GM21390 (cell line): ENCODE measurements at regions not wholly inside any gene's neighbourhood (a gene's known extent, or its start where the extent isn't known, plus 50 kb on each side); places are given as distances from the start of the nearest gene placed in this dataset.

ENCODE experiments used
- ATAC-seq: cut with Tn5 transposase; IDR thresholded peaks from one replicate; pipeline ENCODE4 v1.9.1; 2021; ENCODE audit not compliant: unreplicated experiment

- no peak for ATAC-seq
Measured at GRCh38 chr16:60605176-60605575, 1431.1 kb downstream of the CDH8 start.

DNA sequence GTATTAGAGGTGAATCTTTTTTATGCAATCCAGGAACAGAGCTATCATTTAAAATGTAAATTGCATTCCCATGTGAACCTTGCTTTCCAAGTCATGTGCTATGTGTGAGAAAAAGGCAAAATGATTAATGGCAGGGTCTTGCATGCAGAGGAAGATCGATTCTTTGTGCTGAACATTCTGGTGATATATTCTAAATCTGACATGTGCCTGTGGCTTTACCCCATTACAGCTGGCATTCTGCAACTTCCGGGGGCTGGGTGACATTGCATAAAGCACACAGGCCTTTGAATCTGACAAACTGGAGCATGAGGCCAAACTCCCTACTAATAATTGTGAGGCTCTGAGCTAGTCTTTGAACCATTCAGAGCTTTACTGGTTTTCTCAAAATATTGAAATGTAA lies 1449.7 kb downstream of the CDH8 start:
- no peak for ATAC-seq

- no peak for ATAC-seq
Measured at GRCh38 chr16:60582528-60582927, 1453.7 kb downstream of the CDH8 start.

GRCh38 chr16:60566901-60567300 lies 1469.3 kb downstream of the CDH8 start:
- ATAC-seq: no peak

DNA sequence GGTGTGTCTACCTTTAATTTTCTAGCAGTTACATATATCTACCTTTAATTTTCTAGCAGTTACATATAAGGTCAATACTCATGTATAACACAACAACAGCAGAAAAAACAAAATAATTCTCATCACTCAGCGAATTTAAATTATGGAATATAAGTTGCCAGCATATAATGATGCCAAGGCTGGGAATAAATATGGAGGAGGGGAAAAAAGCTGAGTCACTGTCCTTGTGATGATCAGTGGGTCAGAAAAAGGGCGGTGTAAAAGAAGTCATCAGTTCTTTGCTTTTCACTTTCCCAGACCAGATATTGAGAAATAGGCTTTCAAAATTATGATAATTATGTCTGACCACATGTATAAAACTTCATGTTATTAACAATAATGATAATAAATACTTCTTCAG lies 1471.7 kb downstream of the CDH8 start:
- no peak for ATAC-seq

DNA sequence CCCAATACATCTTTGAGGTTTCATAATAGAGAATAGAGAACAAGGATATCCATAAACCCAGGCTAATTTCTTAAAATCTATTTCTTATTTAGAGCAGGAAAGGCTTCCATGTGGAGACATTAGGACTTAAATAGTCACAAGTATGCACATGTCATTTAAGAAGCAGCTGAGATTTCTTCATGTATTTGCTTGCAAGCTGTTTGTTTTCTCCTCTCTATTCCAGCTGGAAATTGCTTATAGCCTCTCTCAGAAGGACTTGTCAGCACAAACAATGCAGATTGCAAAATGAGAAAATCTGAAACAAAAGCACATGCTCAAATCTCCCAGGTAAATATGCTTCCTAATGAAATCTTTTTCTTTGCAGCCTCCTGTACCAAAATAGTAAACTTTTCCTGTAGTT lies 1473.1 kb downstream of the CDH8 start:
- no peak for ATAC-seq

GRCh38 chr16:60558936-60559335 lies 1477.3 kb downstream of the CDH8 start:
- ATAC-seq: no peak

DNA sequence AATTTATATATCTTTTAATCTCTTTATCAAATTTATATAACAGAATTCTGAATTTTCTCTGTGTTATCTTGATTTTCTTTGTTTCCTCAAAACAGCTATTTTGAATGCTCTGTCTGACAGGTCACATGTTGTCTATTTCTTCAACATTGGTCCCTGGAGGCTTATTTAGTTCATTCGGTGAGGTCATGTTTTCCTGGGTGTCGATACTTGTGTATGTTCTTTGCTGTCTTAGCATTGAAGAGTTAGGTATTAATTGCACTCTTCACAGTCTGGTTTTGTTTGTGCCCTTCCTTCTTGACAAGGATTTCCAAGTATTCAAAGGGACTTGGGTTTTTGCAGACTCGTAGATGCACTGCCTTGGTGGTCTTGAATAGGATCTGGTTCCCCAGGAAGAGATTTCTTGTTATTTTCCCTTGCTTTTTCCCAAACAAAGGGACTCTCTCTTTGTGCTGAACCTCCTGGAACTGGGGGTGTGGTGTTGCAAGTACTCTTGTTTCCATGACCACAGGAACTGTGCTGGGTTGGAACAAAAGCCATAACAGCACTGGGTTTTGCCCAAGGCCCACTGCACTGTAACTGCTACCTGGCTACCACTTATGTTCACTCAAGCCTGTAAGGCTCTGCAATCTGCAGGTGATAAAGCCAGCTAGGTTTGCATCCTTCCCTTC lies 1483.0 kb downstream of the CDH8 start:
- ATAC-seq: no peak

DNA sequence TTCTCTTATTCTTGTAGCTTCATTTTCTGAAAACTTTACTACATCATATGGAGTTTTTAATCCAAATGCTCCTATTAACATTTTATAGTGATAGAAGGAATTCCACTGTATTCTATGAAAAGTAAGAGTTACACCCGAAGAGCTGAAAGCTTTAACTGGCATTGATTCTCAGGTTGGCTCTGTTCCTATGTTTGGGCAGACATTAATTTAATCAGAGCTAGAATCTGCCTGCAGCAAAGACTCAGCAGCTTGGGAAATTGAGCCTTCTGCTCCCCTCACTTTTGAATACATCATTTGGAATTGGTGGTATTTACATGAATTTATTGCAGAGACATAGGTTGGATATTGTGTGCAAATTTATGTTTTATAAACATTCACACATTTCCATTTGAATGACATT lies 1494.7 kb downstream of the CDH8 start:
- no peak for ATAC-seq

DNA sequence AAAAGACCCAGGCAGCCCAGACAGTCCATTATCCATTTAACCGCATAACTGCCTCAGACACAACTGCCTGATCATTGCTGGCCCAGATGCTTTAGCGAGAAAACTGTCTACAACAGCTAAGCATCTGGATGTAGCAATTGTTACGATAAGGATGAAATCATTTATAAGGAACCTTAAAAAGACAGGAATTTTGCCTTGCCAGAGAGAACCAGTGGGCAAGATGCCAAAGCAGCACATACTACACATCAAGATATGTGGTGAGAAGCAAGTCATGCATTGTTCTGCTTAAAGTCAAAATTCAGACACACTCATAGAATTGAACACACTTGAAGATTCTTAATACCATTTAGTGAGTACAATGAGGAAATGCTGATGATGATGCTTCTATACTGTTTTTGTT lies 1525.3 kb downstream of the CDH8 start:
- ATAC-seq: no peak

DNA sequence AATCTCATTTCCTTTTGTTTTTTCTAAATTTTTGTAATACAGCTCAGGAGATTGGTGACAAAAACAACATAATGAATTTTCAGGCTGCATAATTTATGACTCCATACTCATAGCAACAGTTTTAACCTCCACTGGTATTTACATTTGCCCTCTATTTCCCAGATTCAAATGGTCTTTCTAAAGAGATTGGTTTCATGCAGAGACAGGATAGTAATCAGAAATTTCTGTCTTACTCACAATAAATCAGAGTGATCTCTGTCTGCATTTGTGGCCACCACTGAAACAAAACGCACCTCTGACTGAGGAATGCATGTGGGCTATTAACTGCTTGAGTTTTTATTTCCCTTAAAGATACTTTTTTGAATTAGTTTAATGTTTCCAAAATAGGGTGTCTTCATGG lies 1526.0 kb downstream of the CDH8 start:
- ATAC-seq: no peak

- no peak for ATAC-seq
Measured at GRCh38 chr16:60491273-60491672, 1545.0 kb downstream of the CDH8 start.

- no peak for ATAC-seq
Measured at GRCh38 chr16:60485872-60486489, 1550.3 kb downstream of the CDH8 start.

DNA sequence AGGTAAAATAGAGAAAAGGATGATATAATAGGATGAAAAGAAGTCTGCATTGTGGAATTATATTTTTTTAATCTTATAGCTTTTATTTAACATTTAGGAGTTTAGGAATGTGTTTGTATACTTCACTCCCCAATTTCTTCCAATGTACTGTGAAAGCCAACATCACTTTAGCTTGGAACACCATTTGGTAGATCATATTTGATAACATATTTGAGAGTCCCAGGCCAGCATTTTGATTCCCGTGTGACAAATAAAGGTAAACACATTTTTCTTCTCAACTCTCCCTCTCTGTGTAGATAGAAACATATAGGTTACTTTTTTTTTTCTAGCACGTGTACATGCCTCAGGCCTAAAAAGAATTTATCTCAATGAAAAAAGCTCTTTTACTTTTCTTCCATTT lies 1551.3 kb downstream of the CDH8 start:
- no peak for ATAC-seq

DNA sequence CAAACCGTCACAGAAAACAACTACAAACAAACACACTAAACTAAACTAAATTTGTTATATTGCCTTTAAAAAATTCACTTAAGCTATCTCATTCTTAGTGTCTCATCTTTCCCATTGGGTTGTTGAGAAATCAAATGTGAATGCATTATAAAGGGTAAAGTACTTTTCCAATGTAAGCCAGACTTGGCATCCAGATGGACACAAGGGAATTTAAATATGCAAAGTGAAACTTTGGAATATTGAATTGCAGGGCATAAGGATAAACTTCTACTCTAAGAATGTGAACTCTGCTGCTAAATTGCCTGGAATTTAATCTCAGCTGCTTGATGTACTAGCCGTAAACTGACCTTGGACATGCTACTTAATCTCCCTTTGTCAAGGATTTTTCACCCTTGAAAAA lies 1554.6 kb downstream of the CDH8 start:
- ATAC-seq: no peak

GRCh38 chr16:60478810-60479209 lies 1557.4 kb downstream of the CDH8 start:
- no peak for ATAC-seq

DNA sequence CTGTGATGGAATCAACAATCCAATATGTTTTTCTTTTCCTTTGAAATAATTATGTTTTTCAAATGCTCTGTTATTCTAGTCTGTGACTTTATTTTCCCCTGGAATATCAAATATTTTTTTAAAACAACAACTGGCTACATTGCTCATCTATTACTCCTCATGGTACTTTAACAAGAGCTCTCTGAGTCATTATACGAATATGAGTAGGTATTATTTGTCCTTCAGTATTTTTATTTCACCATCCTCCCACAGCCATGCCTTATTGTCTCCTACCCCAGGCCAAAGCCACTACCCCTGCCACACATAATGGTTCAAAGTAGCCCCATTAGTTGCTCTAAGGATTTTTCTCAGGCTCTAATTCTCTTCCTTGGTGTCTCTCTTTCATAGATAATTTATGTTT lies 1572.3 kb downstream of the CDH8 start:
- no peak for ATAC-seq

DNA sequence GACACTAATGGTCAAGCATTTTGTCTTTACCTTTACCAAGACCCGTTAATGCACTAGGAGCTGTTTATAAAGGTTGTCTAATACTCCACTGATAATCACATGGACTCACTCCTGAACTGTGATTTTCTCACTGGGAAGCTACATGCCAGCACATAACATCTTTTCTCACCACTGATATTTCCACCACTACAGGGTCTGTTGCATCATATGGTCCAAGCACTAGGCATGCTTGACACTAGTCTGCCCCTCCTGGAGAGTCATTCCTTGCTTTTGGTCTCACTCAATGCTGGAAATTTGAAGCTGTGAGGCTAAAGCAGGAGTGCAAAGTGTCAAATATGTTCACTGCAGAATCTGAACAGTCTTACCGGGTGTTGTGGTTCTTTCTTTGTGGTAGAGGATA lies 1576.8 kb downstream of the CDH8 start:
- ATAC-seq: no peak

DNA sequence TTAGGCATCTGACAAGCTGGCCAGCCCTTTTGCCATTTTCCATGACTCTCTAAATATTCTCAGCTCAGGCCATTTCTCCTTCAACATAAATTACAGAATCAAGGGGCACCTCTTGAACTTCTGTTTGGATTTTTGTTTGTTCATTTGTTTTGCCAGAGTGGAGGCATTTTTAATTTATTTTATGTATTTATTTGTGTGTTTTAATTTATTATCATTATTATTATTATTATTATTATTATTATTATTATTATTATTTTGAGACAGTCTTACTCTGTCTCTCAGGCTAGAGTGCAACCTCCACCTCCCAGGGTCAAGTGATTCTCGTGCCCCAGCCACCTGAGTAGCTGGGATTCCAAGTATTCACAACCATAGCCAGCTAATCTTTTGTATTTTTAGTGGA lies 1578.0 kb downstream of the CDH8 start:
- ATAC-seq: no peak

- no peak for ATAC-seq
Measured at GRCh38 chr16:60452646-60453045, 1583.6 kb downstream of the CDH8 start.

DNA sequence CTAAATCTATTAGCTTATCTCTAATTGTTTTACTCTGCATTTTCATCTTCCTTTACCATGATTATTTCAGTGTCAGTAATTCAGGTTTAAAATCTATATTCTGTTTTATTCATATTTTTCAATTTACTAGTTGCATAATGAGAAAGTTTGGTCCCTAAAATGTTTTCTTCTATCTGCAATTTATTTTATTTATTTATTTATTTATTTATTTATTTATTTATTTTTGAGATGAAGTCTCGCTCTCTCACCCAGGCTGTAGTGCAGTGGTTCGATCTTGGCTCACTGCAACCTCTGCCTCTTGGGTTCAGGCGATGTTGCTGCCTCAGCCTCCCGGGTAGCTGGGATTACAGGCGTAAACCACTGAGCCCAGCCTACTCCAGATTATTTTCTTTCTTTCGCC lies 1597.3 kb downstream of the CDH8 start:
- ATAC-seq: no peak

- ATAC-seq: no peak
Measured at GRCh38 chr16:60432472-60432871, 1603.8 kb downstream of the CDH8 start.

DNA sequence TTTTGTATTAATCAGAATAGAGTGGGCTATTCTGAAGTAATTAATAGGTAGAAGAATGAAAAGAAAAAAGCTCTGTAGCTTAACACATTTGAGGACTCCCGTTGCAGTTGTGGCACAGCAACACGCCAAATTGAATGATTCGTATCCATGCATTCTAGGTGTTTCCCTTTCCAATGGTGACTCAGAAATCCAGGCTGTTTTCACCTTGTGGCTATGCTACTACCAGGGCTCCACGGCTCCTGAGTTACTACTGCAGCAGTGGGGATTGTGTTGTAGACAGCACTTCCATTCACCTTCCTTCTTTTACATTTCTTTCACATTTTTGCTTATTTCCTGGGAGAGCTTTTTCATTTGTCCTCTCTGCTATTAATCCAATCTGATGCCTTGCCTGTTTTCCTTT lies 1616.4 kb downstream of the CDH8 start:
- ATAC-seq: no peak
